ENCODE measurements at regions not wholly inside any gene's neighbourhood (a gene's known extent, or its start where the extent isn't known, plus 50 kb on each side); places are given as distances from the start of the nearest gene placed in this dataset.

DNA sequence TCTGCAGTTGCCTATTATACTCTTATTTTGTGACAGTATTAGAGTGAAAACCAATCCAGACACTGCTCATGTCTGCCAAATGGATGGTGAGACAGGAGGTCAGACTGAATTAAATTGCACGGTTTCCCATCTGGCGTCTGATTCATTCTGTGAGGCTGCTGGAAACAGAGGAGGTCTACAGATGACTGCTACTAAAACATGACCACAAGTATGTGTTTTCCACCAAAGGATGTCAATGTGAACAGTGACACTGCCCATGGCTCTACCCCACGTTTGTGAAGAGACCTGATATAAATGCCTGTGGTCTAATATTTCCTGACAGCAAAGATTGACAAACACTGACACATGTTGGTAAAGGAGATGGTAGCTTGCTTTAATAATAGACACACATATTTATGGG, 104.3 kb upstream of the ST6GAL2 start:
- DNase-seq (ENCODE audit: low read depth in 1 of 2, low spot score in 1 of 2), result no peak
- TF ChIP-seq, protein P1, sequence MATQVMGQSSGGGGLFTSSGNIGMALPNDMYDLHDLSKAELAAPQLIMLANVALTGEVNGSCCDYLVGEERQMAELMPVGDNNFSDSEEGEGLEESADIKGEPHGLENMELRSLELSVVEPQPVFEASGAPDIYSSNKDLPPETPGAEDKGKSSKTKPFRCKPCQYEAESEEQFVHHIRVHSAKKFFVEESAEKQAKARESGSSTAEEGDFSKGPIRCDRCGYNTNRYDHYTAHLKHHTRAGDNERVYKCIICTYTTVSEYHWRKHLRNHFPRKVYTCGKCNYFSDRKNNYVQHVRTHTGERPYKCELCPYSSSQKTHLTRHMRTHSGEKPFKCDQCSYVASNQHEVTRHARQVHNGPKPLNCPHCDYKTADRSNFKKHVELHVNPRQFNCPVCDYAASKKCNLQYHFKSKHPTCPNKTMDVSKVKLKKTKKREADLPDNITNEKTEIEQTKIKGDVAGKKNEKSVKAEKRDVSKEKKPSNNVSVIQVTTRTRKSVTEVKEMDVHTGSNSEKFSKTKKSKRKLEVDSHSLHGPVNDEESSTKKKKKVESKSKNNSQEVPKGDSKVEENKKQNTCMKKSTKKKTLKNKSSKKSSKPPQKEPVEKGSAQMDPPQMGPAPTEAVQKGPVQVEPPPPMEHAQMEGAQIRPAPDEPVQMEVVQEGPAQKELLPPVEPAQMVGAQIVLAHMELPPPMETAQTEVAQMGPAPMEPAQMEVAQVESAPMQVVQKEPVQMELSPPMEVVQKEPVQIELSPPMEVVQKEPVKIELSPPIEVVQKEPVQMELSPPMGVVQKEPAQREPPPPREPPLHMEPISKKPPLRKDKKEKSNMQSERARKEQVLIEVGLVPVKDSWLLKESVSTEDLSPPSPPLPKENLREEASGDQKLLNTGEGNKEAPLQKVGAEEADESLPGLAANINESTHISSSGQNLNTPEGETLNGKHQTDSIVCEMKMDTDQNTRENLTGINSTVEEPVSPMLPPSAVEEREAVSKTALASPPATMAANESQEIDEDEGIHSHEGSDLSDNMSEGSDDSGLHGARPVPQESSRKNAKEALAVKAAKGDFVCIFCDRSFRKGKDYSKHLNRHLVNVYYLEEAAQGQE (IDR thresholded peaks at IDR 0.05; ENCODE audit: insufficient replicate concordance, low read depth), result no peak
- TF ChIP-seq SPI1 (IDR thresholded peaks at IDR 0.05; ENCODE audit: borderline replicate concordance, low read depth) (no peak), POLR2AphosphoS5 (IDR thresholded peaks at IDR 0.05; ENCODE audit: low read depth) (no peak), GABPA (IDR thresholded peaks at IDR 0.05; ENCODE audit: low read depth) (no peak)
- TF ChIP-seq, protein P2, sequence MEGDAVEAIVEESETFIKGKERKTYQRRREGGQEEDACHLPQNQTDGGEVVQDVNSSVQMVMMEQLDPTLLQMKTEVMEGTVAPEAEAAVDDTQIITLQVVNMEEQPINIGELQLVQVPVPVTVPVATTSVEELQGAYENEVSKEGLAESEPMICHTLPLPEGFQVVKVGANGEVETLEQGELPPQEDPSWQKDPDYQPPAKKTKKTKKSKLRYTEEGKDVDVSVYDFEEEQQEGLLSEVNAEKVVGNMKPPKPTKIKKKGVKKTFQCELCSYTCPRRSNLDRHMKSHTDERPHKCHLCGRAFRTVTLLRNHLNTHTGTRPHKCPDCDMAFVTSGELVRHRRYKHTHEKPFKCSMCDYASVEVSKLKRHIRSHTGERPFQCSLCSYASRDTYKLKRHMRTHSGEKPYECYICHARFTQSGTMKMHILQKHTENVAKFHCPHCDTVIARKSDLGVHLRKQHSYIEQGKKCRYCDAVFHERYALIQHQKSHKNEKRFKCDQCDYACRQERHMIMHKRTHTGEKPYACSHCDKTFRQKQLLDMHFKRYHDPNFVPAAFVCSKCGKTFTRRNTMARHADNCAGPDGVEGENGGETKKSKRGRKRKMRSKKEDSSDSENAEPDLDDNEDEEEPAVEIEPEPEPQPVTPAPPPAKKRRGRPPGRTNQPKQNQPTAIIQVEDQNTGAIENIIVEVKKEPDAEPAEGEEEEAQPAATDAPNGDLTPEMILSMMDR (IDR thresholded peaks at IDR 0.05; ENCODE audit: insufficient read depth, low read length), result no peak
- Histone ChIP-seq H3K27ac (replicated peaks) (no peak overlapping the region), H3K27me3 (ENCODE audit: insufficient read depth, poor library complexity, severe bottlenecking) (no peaks in the 10 kb centered on the region), H3K4me3 (replicated peaks; ENCODE audit: insufficient read depth, low read length) (no peak overlapping the region)

DNA sequence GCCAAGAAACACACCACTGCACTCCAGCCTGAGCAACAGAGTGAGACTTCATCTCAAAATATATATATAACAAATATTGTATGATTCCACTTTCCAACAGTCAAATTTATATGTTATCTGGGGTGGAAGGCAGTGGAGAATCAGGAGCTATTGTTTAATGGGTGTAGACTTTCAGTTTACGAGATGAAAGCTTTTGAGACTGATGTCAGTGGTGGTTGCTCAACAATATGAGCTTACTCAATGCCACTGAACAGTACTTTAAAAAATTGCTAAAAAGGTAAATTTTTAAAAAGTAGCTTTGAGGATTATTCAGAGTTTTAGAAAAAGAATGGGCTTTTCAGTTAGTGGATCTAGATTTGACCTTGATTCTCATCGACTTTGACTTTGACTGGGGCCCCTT, 105.9 kb upstream of the ST6GAL2 start:
- TF ChIP-seq GABPA (IDR thresholded peaks at IDR 0.05; ENCODE audit: low read depth) (no peak), SPI1 (IDR thresholded peaks at IDR 0.05; ENCODE audit: borderline replicate concordance, low read depth) (no peak), POLR2AphosphoS5 (IDR thresholded peaks at IDR 0.05; ENCODE audit: low read depth) (no peak)
- TF ChIP-seq, protein P1 (IDR thresholded peaks at IDR 0.05; ENCODE audit: insufficient replicate concordance, low read depth), result no peak
- TF ChIP-seq, protein P2 (IDR thresholded peaks at IDR 0.05; ENCODE audit: insufficient read depth, low read length), result no peak
- Histone ChIP-seq H3K4me3 (replicated peaks; ENCODE audit: insufficient read depth, low read length) (no peak overlapping the region), H3K27me3 (ENCODE audit: insufficient read depth, poor library complexity, severe bottlenecking) (no peaks in the 10 kb centered on the region), H3K27ac (replicated peaks) (no peak overlapping the region)
- DNase-seq (ENCODE audit: low read depth in 1 of 2, low spot score in 1 of 2), result no peak

DNA sequence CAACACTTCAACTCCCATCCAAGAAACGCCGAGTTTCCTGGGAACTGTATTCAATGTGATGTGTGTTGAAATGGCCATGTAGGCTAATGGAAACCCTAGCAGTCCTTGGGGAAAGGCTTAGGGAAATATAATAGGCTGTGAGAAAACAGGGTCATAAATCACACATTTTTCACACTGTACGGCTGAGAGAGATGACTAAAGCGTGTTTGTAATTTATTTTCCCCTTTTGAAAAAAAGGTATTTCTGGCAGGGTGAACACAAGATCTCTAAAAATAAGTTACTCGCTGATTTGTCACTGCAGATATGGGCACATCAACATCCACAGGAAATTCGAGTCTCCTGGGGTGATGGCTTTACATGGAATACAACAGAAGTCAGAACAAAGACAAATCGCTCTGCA, 109.6 kb upstream of the ST6GAL2 start:
- no peaks in the 10 kb centered on the region for H3K27me3 ChIP-seq (ENCODE audit: insufficient read depth, poor library complexity, severe bottlenecking)
- TF ChIP-seq, protein P2 (IDR thresholded peaks at IDR 0.05; ENCODE audit: insufficient read depth, low read length), result no peak
- no peak for TF ChIP-seq POLR2AphosphoS5 (IDR thresholded peaks at IDR 0.05; ENCODE audit: low read depth)
- no peak for TF ChIP-seq GABPA (IDR thresholded peaks at IDR 0.05; ENCODE audit: low read depth)
- TF ChIP-seq SPI1 (IDR thresholded peaks at IDR 0.05; ENCODE audit: borderline replicate concordance, low read depth), result no peak
- DNase-seq (ENCODE audit: low read depth in 1 of 2, low spot score in 1 of 2), result no peak
- H3K27ac ChIP-seq (replicated peaks), result no peak overlapping the region
- H3K4me3 ChIP-seq (replicated peaks; ENCODE audit: insufficient read depth, low read length), result no peak overlapping the region

GRCh38 chr2:106996171-106996769, 110.3 kb upstream of the ST6GAL2 start:
- DNase-seq (ENCODE audit: low read depth in 1 of 2, low spot score in 1 of 2), result no peak
- H3K27me3 ChIP-seq (ENCODE audit: insufficient read depth, poor library complexity, severe bottlenecking), result no peaks in the 10 kb centered on the region
- TF ChIP-seq POLR2AphosphoS5 (IDR thresholded peaks at IDR 0.05; ENCODE audit: low read depth) (no peak), SPI1 (IDR thresholded peaks at IDR 0.05; ENCODE audit: borderline replicate concordance, low read depth) (no peak), GABPA (IDR thresholded peaks at IDR 0.05; ENCODE audit: low read depth) (no peak)
- TF ChIP-seq, protein P1 (IDR thresholded peaks at IDR 0.05; ENCODE audit: insufficient replicate concordance, low read depth), result no peak
- TF ChIP-seq, protein P2 (IDR thresholded peaks at IDR 0.05; ENCODE audit: insufficient read depth, low read length), result no peak
- no peak overlapping the region for H3K27ac ChIP-seq (replicated peaks)
- no peak overlapping the region for H3K4me3 ChIP-seq (replicated peaks; ENCODE audit: insufficient read depth, low read length)

Data from HL-60 (cell line).